Esophagus squamous epithelium (tissue), 5 donors: ENCODE measurements at regions not wholly inside any gene's neighbourhood (a gene's known extent, or its start where the extent isn't known, plus 50 kb on each side); places are given as distances from the start of the nearest gene placed in this dataset.
A peak's percentile ranks its signal among the peaks of the same experiment; 100 is the strongest.

Source experiments
- DNase-seq: peaks from one replicate; lab custom pipeline; 2025; lab: John Stamatoyannopoulos, UW
- H3K27ac ChIP-seq, 4 donors: fragments of 200-600 bp; sonication (generic); one replicate each; pipeline ENCODE4 v1.5.1; 2016 to 2019; ENCODE audit warnings: mild to moderate bottlenecking in 1 of 4
- H3K27me3 ChIP-seq, 4 donors: fragments of 200-600 bp; sonication (generic); 1 replicate in 3 of 4; 2 replicates in 1 of 4; pipeline versions ENCODE4 v1.5.1 to v1.6.0; 2017 to 2021; ENCODE audit warnings: antibody characterized with exemption in 1 of 4
- H3K36me3 ChIP-seq, 3 donors: fragments of 200-600 bp; sonication (generic); one replicate each; pipeline ENCODE4 v1.5.1; 2016 to 2019
- H3K4me1 ChIP-seq, 3 donors: fragments of 200-600 bp; sonication (generic); one replicate each; pipeline ENCODE4 v1.5.1; 2017 to 2019
- H3K4me3 ChIP-seq, 4 donors: fragments of 200-600 bp; sonication (generic); 1 replicate in 3 of 4; 2 replicates in 1 of 4; pipeline ENCODE4 v1.5.1; 2016 to 2019; ENCODE audit warnings: mild to moderate bottlenecking in 2 of 4, moderate library complexity in 1 of 4
- H3K9me3 ChIP-seq, 3 donors: fragments of 200-600 bp; sonication (generic); one replicate each; pipeline ENCODE4 v1.5.1; 2016 to 2019
- CTCF ChIP-seq, 6 experiments: fragments of 450-650 bp in 4 of 6; fragments of 200-600 bp in 2 of 6; sonication (generic) in 2 of 6; IDR thresholded peaks; one replicate each; pipeline ENCODE4 v1.5.1; 2016 to 2019; ENCODE audit warnings: antibody characterized with exemption in 6 of 6, mild to moderate bottlenecking in 4 of 6, moderate library complexity in 4 of 6
- POLR2A ChIP-seq, 4 donors: fragments of 450-650 bp; IDR thresholded peaks; one replicate each; pipeline ENCODE4 v1.6.1; 2017; ENCODE audit warnings: antibody characterized with exemption in 4 of 4, mild to moderate bottlenecking in 4 of 4, moderate library complexity in 3 of 4
- WGBS, 2 donors: methylation state at CpG; one replicate each; pipeline ENCODE4 v1.1.5; 2018; 5-methylcytosine and 5-hydroxymethylcytosine counted together
- intact Hi-C: fragments of 100-400 bp; cut with DNase I; formaldehyde crosslinking; loops from one replicate; pipeline ENCODE4 v1.15.0; 2022
- donor health status: DM: yes; HTN: yes; CAD: no.

GRCh38 chr21:35206141-35207125 is 157.3 kb upstream of the RUNX1 start:
- Histone ChIP-seq H3K9me3 (no peaks in the 10 kb centered on the region), H3K36me3 (no peaks in the 10 kb centered on the region), H3K4me1 (peaks cover 0 to 31% (median 10%) of the 10 kb centered on the region in 3 donors), H3K27ac (peak overlapping the region in 3 of 4 donors; percentile 39 to 82 (median 40)), H3K27me3 (no peaks in the 10 kb centered on the region), H3K4me3 (no peak overlapping the region)
- WGBS, 2 donors, result 45 to 57% methylated on average over 9 to 11 of the region's 11 CpGs
- no peak for DNase-seq
- TF ChIP-seq POLR2A (IDR thresholded peaks at IDR 0.05), result peak in 1 of 4 donors; percentile 14
- TF ChIP-seq CTCF (IDR thresholded peaks at IDR 0.05), result no peak
- intact Hi-C loops, result no loop called here

- Histone ChIP-seq H3K9me3 (no peaks in the 10 kb centered on the region), H3K27ac (peak overlapping the region in 3 of 4 donors; percentile 25 to 82 (median 39)), H3K36me3 (no peaks in the 10 kb centered on the region), H3K27me3 (no peaks in the 10 kb centered on the region), H3K4me1 (peaks cover 0 to 31% (median 10%) of the 10 kb centered on the region in 3 donors), H3K4me3 (peak overlapping the region in 3 of 4 donors; percentile 10 to 51 (median 18))
- TF ChIP-seq CTCF (IDR thresholded peaks at IDR 0.05) (no peak), POLR2A (IDR thresholded peaks at IDR 0.05) (no peak)
- DNase-seq, result no peak
- WGBS, 2 donors, result 36 to 64% methylated on average over 19 of the region's 19 CpGs
- intact Hi-C loops, result no loop called here
Measured at GRCh38 chr21:35204850-35205541, 155.9 kb upstream of the RUNX1 start.

- intact Hi-C loops, result no loop called here
- no peak for DNase-seq
- WGBS, 2 donors, result 77 to 79% methylated on average over 6 to 7 of the region's 7 CpGs
- Histone ChIP-seq H3K4me1 (peaks cover 0 to 39% (median 10%) of the 10 kb centered on the region in 3 donors), H3K27me3 (no peaks in the 10 kb centered on the region), H3K4me3 (no peak overlapping the region), H3K27ac (peak overlapping the region in 1 of 4 donors; percentile 5), H3K36me3 (no peaks in the 10 kb centered on the region), H3K9me3 (no peaks in the 10 kb centered on the region)
- no peak for TF ChIP-seq CTCF (IDR thresholded peaks at IDR 0.05)
Measured at GRCh38 chr21:35204125-35204524, 155.0 kb upstream of the RUNX1 start.

- no peak for TF ChIP-seq POLR2A (IDR thresholded peaks at IDR 0.05)
- no peak for TF ChIP-seq CTCF (IDR thresholded peaks at IDR 0.05)
- Histone ChIP-seq H3K4me3 (no peak overlapping the region), H3K9me3 (no peaks in the 10 kb centered on the region), H3K27ac (peak overlapping the region in 1 of 4 donors; percentile 6), H3K4me1 (peaks cover 0 to 43% (median 10%) of the 10 kb centered on the region in 3 donors), H3K27me3 (no peaks in the 10 kb centered on the region), H3K36me3 (no peaks in the 10 kb centered on the region)
- WGBS, 2 donors, result 65 to 68% methylated on average over 11 of the region's 11 CpGs
- intact Hi-C loops, result no loop called here
- no peak for DNase-seq
Measured at GRCh38 chr21:35203093-35203977, 154.2 kb upstream of the RUNX1 start.
